Neuron (in vitro differentiated cells): ENCODE measurements at regions not wholly inside any gene's neighbourhood (a gene's known extent, or its start where the extent isn't known, plus 50 kb on each side); places are given as distances from the start of the nearest gene placed in this dataset.

ENCODE experiments used
- H2AFZ ChIP-seq: one replicate; pipeline ENCODE4 v1.6.1; 2013; ENCODE audit warnings: low read depth, mild to moderate bottlenecking, inconsistent platforms, low read length, moderate library complexity
- H3K27me3 ChIP-seq: one replicate; pipeline ENCODE4 v1.6.1; 2013; ENCODE audit warnings: low read length; ENCODE audit not compliant: insufficient read depth
- H3K36me3 ChIP-seq: one replicate; pipeline ENCODE4 v1.6.1; 2013; ENCODE audit warnings: low read length; ENCODE audit not compliant: insufficient read depth
- H3K4me1 ChIP-seq: one replicate; pipeline ENCODE4 v1.6.1; 2013; ENCODE audit warnings: low read length; ENCODE audit not compliant: insufficient read depth
- H3K4me3 ChIP-seq: 2 replicates; pipeline ENCODE4 v1.5.1; 2013; ENCODE audit warnings: mild to moderate bottlenecking, low read length, moderate library complexity
- H3K9me3 ChIP-seq: one replicate; pipeline ENCODE4 v1.6.1; 2013; ENCODE audit warnings: low read length

DNA sequence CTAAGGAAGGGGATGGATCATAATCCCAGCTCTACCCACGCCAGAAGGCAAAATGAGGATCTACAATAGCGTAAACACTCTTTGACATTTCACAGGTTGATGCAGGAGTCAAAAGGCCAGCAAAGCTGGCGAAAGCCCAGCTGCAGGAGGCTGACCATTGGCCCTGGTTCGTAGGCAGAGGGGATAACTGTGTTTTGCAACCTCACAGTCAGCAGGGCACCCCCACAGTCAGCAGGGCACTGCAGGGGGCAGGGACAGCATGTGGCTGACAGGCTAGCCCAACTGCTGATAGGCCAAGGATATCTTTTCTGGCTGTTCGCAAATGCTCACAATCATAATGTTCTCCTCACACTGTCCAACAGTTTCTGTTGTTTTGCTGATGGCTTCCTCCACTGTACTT, 372.7 kb downstream of the BUD13 start:
- no peak overlapping the region for H2AFZ ChIP-seq
- H3K9me3 ChIP-seq: no peaks in the 10 kb centered on the region
- H3K36me3 ChIP-seq: no peaks in the 10 kb centered on the region
- no peaks in the 10 kb centered on the region for H3K4me1 ChIP-seq
- no peaks in the 10 kb centered on the region for H3K27me3 ChIP-seq
- H3K4me3 ChIP-seq: no peak overlapping the region

DNA sequence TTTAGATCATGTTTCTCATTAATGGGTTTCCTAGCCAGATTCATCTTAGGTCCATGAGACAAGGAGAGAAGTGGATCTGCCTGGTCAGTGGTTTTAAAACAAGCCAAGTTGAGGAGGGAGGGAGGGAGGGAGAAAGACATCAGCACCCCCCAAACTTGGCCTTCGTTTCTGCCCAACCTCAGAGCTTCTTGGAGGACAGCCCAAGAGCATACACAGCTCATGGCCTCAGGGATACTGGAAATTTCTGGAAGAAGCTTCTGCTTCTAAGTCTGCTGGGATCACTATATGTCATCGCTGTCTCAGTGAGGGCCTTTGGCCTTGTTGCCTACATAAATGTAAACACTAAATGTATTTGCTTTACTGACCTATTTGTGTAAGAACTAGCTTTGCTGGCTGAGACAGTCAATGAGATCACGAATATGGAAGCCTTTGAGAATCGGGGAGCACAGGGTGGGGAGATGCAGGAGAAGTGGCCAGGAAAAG, 375.1 kb downstream of the BUD13 start:
- Histone ChIP-seq H3K27me3 (no peaks in the 10 kb centered on the region), H3K4me1 (no peaks in the 10 kb centered on the region), H3K9me3 (no peaks in the 10 kb centered on the region), H3K4me3 (no peak overlapping the region), H2AFZ (no peak overlapping the region), H3K36me3 (no peaks in the 10 kb centered on the region)

DNA sequence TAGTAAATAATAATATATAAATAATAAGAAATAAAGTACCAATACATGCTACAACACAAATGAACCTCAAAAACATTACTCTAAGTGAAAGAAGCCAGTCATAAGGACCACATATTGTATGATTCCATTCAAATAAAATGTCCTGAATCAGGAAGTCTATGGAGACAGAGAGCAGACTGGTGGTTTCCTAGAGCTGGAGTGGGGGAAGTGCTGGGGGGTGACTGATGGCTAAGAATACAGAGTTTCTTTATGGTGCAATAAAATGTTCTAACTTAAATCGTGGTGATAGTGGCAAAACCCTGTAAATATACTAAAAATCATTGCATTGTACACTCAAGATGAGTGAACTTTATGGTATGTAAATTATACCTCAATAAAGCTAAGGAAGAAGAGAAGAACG, 376.5 kb downstream of the BUD13 start:
- H3K27me3 ChIP-seq: no peaks in the 10 kb centered on the region
- H2AFZ ChIP-seq: no peak overlapping the region

DNA sequence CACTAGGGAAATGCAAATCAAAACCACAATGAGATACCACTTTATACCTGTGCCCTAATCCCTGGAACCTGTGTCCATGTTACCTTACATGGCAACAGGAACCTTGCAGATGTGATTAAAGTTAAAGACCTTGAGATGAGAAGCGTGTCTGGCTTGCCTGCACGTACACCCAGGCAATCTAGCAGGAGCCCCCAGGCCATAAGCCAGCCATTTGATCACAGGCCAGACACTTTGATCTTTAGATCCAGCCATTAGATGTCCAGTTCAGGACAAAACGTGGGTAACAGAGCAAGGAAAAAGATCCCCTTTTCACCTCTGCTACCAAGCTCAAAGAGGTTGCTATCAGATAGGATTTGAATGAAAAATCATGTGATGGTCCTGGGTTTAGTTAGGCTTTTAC, 378.8 kb downstream of the BUD13 start:
- H3K36me3 ChIP-seq: no peaks in the 10 kb centered on the region
- no peaks in the 10 kb centered on the region for H3K27me3 ChIP-seq
- H3K4me1 ChIP-seq: no peaks in the 10 kb centered on the region
- H3K9me3 ChIP-seq: no peaks in the 10 kb centered on the region
- no peak overlapping the region for H3K4me3 ChIP-seq
- H2AFZ ChIP-seq: no peak overlapping the region

More for the DNA sequence above, 376.5 kb downstream of the BUD13 start:
- H3K36me3 ChIP-seq: no peaks in the 10 kb centered on the region
- H3K4me1 ChIP-seq: no peaks in the 10 kb centered on the region
- H3K4me3 ChIP-seq: no peak overlapping the region
- H3K9me3 ChIP-seq: no peaks in the 10 kb centered on the region

DNA sequence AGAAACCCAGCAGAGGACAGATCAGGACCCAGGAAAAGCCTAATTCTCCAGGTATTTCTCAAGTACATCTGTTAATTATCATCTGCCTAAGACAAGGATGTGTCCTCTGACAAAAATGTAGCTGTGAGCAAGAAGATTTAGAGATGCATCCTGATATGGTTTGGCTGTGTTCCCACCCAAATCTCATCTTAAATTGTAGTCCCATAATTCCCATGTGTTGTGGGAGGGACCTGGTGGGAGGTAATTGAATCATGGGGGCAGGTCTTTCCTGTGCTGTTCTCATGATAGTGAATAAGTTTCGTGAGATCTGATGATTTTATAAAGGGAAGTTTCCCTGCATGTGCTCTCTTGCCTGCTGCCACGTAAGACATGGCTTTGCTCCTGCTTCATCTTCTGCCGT, 381.8 kb downstream of the BUD13 start:
- no peaks in the 10 kb centered on the region for H3K9me3 ChIP-seq
- no peaks in the 10 kb centered on the region for H3K36me3 ChIP-seq
- H3K4me1 ChIP-seq: no peaks in the 10 kb centered on the region
- H3K4me3 ChIP-seq: no peak overlapping the region
- no peaks in the 10 kb centered on the region for H3K27me3 ChIP-seq
- no peak overlapping the region for H2AFZ ChIP-seq

DNA sequence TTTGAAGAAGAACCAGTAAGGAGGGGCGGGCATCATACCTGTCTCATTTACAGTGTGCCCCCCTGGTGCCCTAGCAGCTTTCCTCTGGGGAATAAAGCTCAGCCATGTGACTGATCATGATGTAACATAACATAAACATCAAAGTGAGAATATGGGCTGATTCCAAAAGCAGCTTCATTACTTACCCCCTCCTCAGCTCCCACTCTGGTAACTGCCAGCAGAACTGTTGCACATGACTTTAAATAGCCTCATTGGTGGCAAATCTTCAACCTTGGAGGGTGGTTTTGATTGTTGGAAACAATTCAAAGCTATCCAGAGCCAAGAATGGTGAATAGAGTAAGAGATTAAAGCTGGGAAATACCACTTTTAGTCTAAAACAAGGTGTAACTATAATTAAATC, 384.6 kb downstream of the BUD13 start:
- peaks cover 4% of the 10 kb centered on the region for H3K27me3 ChIP-seq
- H3K4me1 ChIP-seq: no peaks in the 10 kb centered on the region
- no peak overlapping the region for H3K4me3 ChIP-seq
- no peak overlapping the region for H2AFZ ChIP-seq
- no peaks in the 10 kb centered on the region for H3K36me3 ChIP-seq
- H3K9me3 ChIP-seq: no peaks in the 10 kb centered on the region

DNA sequence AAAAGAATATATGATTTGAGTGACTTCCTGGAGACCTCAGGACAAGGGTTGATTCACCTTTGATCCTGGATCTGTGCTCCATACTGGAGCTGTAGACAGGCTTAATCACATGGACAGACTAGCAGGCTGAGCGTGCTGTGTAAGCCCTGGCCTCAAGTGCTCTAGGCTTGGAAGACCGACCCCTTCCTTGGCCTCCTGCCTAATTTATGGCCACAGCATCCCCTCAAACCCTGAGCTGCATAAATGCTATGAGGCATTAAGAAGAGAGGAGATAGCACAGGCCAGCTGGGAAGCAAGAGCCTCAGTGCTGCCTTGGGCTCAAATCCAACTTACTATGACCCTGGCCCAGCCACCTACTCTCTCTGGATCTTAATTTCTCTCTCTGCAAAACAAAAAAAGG, 385.1 kb downstream of the BUD13 start:
- Histone ChIP-seq H2AFZ (no peak overlapping the region), H3K36me3 (no peaks in the 10 kb centered on the region), H3K4me3 (no peak overlapping the region), H3K4me1 (no peaks in the 10 kb centered on the region), H3K27me3 (peaks cover 4% of the 10 kb centered on the region), H3K9me3 (no peaks in the 10 kb centered on the region)

DNA sequence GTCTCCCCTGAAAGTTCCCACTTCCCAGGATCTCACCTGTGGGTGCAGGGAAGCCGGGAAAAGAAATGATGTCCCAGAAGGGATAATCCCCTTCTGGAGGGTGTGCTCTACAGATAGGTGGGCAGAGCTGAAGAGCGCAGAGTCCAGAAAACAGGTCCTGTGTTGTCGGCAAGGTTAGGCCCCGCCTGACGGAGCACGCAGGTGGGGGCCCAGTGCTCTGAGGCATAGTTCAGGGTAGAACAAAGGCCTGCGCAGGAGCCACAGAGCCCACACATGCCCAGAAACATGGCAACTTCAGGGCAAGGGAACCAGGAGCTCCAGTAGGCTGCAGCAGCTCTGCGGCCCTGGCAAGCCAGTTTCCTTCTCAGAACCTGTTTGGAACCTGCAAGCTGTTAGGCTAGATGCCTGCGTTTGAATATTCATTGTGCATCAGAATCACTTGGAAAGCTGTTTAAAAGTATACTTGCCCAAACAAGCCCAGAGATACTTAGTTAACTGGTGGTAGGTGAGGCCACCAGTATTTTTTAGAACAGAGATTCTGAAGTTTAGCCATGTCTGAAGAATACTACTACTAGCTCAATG, 386.6 kb downstream of the BUD13 start:
- Histone ChIP-seq H3K4me3 (no peak overlapping the region), H2AFZ (no peak overlapping the region), H3K36me3 (no peaks in the 10 kb centered on the region), H3K4me1 (no peaks in the 10 kb centered on the region), H3K9me3 (no peaks in the 10 kb centered on the region), H3K27me3 (peaks cover 7% of the 10 kb centered on the region)

DNA sequence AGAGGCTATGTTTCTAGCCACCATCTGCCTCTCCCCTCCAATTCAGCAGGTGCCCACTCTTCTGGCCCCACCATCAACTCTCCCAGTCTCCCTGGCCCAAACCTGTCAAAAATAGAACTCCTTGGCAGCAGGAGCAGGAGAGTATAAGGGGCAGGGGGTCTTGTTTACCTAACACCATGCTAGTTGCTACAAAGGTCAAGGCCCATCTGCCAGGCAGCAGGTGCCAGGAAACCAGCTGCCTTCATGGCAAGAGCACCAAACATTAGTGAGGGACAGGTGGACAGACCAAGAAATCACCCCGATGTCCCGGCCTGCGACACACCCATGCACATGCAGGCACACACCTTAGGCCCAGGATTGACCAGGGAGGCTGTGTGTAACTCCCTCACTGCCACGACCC, 387.9 kb downstream of the BUD13 start:
- H3K36me3 ChIP-seq: no peaks in the 10 kb centered on the region
- H3K27me3 ChIP-seq: peaks cover 7% of the 10 kb centered on the region
- no peak overlapping the region for H2AFZ ChIP-seq
- no peaks in the 10 kb centered on the region for H3K9me3 ChIP-seq
- no peaks in the 10 kb centered on the region for H3K4me1 ChIP-seq
- H3K4me3 ChIP-seq: no peak overlapping the region

DNA sequence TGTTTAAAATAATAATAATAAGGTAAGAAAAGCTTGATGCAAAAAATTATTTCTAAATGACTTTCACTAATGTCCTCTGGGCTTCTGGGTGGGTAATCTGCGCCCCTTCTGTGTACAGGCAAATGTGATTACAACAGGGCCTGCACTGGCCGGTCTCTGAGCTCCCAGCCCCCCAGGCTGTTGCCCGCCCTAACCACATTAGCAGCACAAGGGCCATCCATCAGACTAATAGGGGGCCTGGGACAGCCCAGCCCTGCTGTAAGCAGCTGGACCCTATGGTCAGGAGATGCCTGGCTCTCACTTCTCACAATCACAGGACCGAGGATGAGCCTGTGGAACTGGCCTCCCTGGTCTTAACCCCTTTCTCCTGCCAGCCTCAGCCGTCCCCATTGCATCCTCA, 388.4 kb downstream of the BUD13 start:
- H3K27me3 ChIP-seq: peaks cover 7% of the 10 kb centered on the region
- H3K9me3 ChIP-seq: no peaks in the 10 kb centered on the region
- H2AFZ ChIP-seq: no peak overlapping the region
- H3K4me3 ChIP-seq: no peak overlapping the region
- H3K36me3 ChIP-seq: no peaks in the 10 kb centered on the region
- no peaks in the 10 kb centered on the region for H3K4me1 ChIP-seq

DNA sequence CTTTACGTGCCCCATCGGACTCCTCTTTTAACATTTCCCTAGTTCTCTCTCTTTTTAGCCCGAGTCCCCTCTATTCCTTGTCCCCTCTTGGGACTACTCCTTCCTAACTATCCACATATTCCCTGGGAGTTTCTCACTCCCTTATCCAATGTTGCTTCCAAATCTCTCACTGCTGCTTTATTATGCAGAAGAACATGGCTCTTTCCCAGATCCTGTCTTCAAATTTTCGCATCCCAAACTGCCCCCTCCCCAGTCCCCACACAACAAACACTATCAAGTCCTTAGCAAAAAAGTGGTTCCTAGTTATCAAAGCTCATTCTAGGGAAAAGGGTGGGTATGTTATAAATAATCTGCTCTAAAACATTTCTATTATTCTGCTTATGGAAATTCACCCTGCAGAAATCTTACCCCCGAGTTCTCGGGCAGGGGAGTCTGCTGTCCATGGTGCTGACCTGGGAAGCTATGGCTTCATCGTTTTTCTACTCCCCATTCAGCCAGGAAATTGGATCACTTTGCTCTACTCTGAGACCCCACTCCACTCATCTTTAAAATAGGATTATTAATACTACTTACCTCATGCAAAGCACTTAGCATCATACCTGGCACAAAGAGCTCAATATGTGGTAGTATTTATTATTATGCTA, 393.5 kb downstream of the BUD13 start:
- Histone ChIP-seq H3K36me3 (no peaks in the 10 kb centered on the region), H3K9me3 (no peaks in the 10 kb centered on the region), H3K4me1 (no peaks in the 10 kb centered on the region), H3K27me3 (peaks cover 3% of the 10 kb centered on the region), H3K4me3 (no peak overlapping the region), H2AFZ (no peak overlapping the region)

DNA sequence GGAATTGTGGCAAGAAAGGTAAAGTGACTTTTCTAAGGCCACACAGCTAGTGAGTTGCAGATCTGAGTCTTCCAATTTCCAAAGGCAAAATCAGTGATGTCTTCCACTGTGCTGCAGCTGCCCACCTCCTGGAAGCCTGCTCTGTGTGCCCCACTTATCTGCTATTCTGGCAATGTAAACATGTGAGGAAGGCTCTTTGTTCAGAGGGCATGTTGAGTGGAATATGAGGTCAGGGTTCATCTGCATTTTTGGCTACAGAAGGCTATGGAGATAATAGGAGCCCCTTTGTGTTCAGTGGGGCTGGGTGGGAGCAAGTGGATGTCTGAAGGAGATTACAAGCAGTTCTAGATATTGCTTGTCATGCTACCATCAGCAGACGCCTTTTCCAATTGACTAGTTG, 396.2 kb downstream of the BUD13 start:
- Histone ChIP-seq H2AFZ (no peak overlapping the region), H3K4me3 (no peak overlapping the region), H3K27me3 (no peaks in the 10 kb centered on the region), H3K4me1 (peaks cover 3% of the 10 kb centered on the region), H3K9me3 (no peaks in the 10 kb centered on the region), H3K36me3 (no peaks in the 10 kb centered on the region)

DNA sequence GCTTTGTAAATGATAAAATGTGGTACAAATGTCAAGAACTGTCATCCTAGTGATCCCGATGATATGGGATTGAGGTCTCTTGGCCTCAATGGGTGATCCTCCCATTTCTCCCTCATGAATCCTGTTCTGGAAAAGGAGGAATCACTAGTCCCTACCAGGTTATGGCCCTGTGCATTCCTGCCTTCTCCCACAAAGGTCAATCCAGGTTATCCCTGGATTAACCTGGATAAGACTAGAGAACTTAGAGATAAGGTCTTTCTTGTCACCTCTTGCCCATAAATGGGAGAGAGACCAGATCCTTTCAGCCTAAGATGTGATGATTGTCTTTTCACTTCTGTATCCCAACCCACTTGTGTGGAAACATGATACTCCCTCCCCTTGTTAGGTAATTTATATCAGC, 396.7 kb downstream of the BUD13 start:
- Histone ChIP-seq H3K9me3 (no peaks in the 10 kb centered on the region), H3K4me3 (no peak overlapping the region), H2AFZ (no peak overlapping the region), H3K27me3 (no peaks in the 10 kb centered on the region), H3K4me1 (peaks cover 3% of the 10 kb centered on the region), H3K36me3 (no peaks in the 10 kb centered on the region)

DNA sequence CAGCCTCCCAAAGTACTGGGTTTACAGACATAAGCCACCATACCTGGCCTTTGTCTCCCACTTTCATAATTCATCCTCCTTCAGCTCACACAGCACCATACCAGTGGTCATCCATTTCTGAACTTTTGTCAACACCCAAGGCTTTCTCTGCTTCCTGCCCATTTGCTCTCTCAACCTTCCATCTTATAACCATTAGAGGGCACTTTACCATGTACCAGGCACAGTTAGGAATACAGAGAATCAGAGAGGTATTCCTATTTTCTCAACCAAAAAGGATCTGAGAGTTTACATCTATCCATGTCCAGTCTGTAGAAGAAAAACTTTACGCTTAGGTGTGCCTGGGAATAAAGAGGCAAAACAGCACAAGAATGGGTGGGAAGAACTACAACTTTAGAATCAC, 397.6 kb downstream of the BUD13 start:
- peaks cover 3% of the 10 kb centered on the region for H3K4me1 ChIP-seq
- no peaks in the 10 kb centered on the region for H3K27me3 ChIP-seq
- no peak overlapping the region for H2AFZ ChIP-seq
- H3K9me3 ChIP-seq: no peaks in the 10 kb centered on the region
- no peaks in the 10 kb centered on the region for H3K36me3 ChIP-seq
- no peak overlapping the region for H3K4me3 ChIP-seq
